Uterus (tissue), 3 donors: ENCODE measurements at regions not wholly inside any gene's neighbourhood (a gene's known extent, or its start where the extent isn't known, plus 50 kb on each side); places are given as distances from the start of the nearest gene placed in this dataset.

ENCODE experiments used
- DNase-seq, 2 donors: peaks; one replicate each; pipeline ENCODE4 v3.0.0-alpha.2; 2019 to 2020
- H3K27ac ChIP-seq, 2 donors: fragments of 200-600 bp; sonication (generic); 1 replicate in 1 of 2; 2 replicates in 1 of 2; pipeline ENCODE4 v1.5.1; 2016 to 2018
- H3K27me3 ChIP-seq, 2 donors: fragments of 200-600 bp; sonication (generic); one replicate each; pipeline ENCODE4 v1.5.1; 2018 to 2019; ENCODE audit warnings: control low read depth in 1 of 2
- H3K36me3 ChIP-seq, 2 donors: fragments of 200-600 bp; sonication (generic); one replicate each; pipeline ENCODE4 v1.5.1; 2019; ENCODE audit warnings: control low read depth in 1 of 2
- H3K4me1 ChIP-seq, 2 donors: fragments of 200-600 bp; sonication (generic); one replicate each; pipeline ENCODE4 v1.5.1; 2018 to 2019; ENCODE audit warnings: control low read depth in 1 of 2
- H3K4me3 ChIP-seq, 2 donors: fragments of 200-600 bp; sonication (generic); 1 replicate in 1 of 2; 2 replicates in 1 of 2; pipeline ENCODE4 v1.5.1; 2018 to 2019; ENCODE audit warnings: mild to moderate bottlenecking in 1 of 2
- H3K9me3 ChIP-seq, 2 donors: fragments of 200-600 bp; sonication (generic); one replicate each; pipeline ENCODE4 v1.5.1; 2019; ENCODE audit warnings: control low read depth in 1 of 2
- POLR2A ChIP-seq, 2 donors: fragments of 450-650 bp; IDR thresholded peaks; one replicate each; pipeline ENCODE4 v1.6.1; 2016; ENCODE audit warnings: antibody characterized with exemption in 2 of 2, mild to moderate bottlenecking in 1 of 2, moderate library complexity in 1 of 2
- intact Hi-C: fragments of 100-400 bp; cut with DNase I; formaldehyde crosslinking; loops from one replicate; pipeline ENCODE4 v1.15.1; 2023; ENCODE audit warnings: low total_unique reads
- TF ChIP-seq, protein P1 (sequence below), 4 experiments: fragments of 200-600 bp in 2 of 4; fragments of 450-650 bp in 2 of 4; sonication (generic) in 2 of 4; IDR thresholded peaks; one replicate each; pipeline ENCODE4 v1.5.1; 2016 to 2019; ENCODE audit warnings: antibody characterized with exemption in 4 of 4, mild to moderate bottlenecking in 2 of 4, moderate library complexity in 1 of 4
- donor health status: DM: yes; HTN: yes; CAD: no.

DNA sequence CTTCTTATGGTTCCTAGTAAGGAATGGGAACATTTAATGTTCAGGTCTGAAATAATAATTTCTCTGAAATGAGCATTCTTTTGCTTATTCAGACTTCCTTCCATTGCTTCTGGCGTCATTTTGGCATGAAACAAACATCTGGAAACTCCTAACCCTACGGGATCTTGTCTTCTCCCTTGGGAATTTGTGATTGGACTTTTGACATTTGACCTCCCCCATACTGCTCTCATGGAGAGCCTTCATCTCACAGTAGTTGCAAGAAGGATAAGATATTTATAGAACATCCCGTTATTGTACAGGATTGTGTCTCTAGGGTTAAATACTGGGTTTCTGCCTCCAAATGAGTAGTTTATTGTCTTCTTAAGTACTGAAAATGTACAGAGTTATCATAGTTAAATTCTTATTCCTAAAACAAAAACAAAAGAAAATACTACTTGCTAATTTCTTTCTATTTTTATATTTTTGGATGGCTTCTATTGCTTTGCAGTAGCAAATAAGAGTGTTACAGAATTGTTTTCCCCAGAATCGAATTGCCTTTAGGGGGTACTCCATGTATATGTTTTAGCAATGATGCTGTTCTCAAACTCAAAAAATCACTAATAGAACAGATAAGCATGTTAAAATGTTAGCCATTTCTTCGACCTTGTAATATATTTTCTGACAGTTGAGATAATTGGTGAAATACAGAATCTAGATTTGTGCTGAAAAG, 366.8 kb downstream of the DLEU7 start:
- no peaks in the 10 kb centered on the region for H3K4me1 ChIP-seq
- no peaks in the 10 kb centered on the region for H3K9me3 ChIP-seq
- intact Hi-C loops = no loop called here
- no peak overlapping the region for H3K4me3 ChIP-seq
- H3K36me3 ChIP-seq = no peaks in the 10 kb centered on the region
- TF ChIP-seq, protein P1, sequence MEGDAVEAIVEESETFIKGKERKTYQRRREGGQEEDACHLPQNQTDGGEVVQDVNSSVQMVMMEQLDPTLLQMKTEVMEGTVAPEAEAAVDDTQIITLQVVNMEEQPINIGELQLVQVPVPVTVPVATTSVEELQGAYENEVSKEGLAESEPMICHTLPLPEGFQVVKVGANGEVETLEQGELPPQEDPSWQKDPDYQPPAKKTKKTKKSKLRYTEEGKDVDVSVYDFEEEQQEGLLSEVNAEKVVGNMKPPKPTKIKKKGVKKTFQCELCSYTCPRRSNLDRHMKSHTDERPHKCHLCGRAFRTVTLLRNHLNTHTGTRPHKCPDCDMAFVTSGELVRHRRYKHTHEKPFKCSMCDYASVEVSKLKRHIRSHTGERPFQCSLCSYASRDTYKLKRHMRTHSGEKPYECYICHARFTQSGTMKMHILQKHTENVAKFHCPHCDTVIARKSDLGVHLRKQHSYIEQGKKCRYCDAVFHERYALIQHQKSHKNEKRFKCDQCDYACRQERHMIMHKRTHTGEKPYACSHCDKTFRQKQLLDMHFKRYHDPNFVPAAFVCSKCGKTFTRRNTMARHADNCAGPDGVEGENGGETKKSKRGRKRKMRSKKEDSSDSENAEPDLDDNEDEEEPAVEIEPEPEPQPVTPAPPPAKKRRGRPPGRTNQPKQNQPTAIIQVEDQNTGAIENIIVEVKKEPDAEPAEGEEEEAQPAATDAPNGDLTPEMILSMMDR (IDR thresholded peaks at IDR 0.05) = no peak
- no peak for TF ChIP-seq POLR2A (IDR thresholded peaks at IDR 0.05)
- no peak for DNase-seq
- no peak overlapping the region for H3K27ac ChIP-seq
- no peaks in the 10 kb centered on the region for H3K27me3 ChIP-seq

DNA sequence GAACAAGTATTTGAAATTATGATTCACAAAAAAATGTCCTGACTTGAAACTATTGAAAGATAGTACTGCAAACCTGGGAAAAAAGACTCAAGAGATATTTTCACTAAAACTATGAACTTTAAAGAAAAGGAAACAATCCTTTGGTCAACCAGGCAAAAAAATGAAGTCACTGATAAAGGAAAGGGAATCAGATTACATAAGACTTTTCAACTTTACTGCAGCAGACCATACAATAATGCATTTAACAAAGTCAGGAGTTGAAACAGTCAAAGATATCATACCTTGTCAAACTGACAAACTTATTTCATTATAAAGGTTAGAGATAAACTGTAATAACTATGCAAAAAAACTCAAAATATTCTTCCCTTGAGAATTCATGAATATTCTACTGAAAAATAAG, 361.6 kb downstream of the DLEU7 start:
- Histone ChIP-seq H3K4me1 (no peaks in the 10 kb centered on the region), H3K27me3 (no peaks in the 10 kb centered on the region), H3K4me3 (no peak overlapping the region), H3K9me3 (no peaks in the 10 kb centered on the region), H3K27ac (no peak overlapping the region), H3K36me3 (no peaks in the 10 kb centered on the region)
- intact Hi-C loops = no loop called here
- TF ChIP-seq, protein P1 (IDR thresholded peaks at IDR 0.05) = no peak
- no peak for TF ChIP-seq POLR2A (IDR thresholded peaks at IDR 0.05)
- DNase-seq = no peak

DNA sequence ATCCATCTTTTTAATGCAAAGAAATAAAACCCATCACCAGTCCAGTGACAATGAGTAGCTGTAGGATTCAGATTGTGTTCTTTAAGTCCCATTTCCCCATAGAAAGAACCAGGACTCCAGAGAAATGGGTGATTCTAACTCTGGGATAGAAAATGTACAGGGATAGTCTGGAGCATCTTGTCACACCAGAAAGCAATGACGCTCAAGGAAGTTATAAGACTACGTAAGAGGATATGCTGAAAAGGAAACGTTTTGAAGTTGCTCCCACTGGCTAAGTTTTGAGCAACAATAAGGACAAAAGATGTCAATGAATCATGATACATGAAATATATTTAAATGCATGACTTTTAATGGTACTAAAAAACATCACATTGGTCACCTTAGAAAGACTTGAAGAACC, 360.1 kb downstream of the DLEU7 start:
- H3K4me3 ChIP-seq = no peak overlapping the region
- no peak overlapping the region for H3K27ac ChIP-seq
- H3K9me3 ChIP-seq = no peaks in the 10 kb centered on the region
- no peaks in the 10 kb centered on the region for H3K27me3 ChIP-seq
- no peaks in the 10 kb centered on the region for H3K36me3 ChIP-seq
- no peak for DNase-seq
- intact Hi-C loops = no loop called here
- TF ChIP-seq POLR2A (IDR thresholded peaks at IDR 0.05) = no peak
- TF ChIP-seq, protein P1 (IDR thresholded peaks at IDR 0.05) = no peak
- H3K4me1 ChIP-seq = no peaks in the 10 kb centered on the region

DNA sequence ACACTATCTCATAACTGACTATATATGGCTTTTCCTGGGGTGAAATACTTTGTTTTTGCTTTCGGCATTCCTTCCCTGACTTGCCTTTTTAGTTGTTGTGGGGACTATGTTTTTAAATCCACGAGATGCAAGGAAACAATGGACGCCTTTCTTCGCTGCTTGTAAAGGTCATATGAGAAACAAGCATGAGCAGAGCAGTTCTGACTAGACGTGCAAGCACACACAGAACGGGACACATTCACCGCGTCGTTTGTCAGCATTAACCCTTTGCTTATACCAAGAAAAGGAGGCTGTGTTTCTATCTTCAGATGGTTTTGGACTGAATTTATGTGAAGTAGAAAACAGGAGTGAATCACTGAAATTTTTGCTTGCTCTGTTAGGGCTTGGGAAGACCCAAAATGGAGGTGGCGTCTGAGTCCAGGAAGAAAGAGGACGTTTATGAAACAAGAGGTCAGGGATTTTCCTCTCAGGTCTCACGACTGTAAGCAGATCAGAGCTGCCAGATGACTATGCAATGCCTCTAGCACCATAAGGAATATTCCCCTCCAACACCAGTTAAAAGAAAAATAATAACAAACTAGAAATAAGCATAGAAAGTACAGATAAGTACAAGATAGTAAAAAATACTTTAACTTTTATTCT, 358.9 kb downstream of the DLEU7 start:
- Histone ChIP-seq H3K27ac (no peak overlapping the region), H3K4me3 (no peak overlapping the region)
- intact Hi-C loops = no loop called here

More for the DNA sequence above, 358.9 kb downstream of the DLEU7 start:
- Histone ChIP-seq H3K4me1 (no peaks in the 10 kb centered on the region), H3K9me3 (no peaks in the 10 kb centered on the region), H3K36me3 (no peaks in the 10 kb centered on the region), H3K27me3 (no peaks in the 10 kb centered on the region)
- DNase-seq = no peak
- no peak for TF ChIP-seq POLR2A (IDR thresholded peaks at IDR 0.05)
- TF ChIP-seq, protein P1 (IDR thresholded peaks at IDR 0.05) = no peak
